Esophagus muscularis mucosa (tissue), 4 donors: ENCODE measurements at regions not wholly inside any gene's neighbourhood (a gene's known extent, or its start where the extent isn't known, plus 50 kb on each side); places are given as distances from the start of the nearest gene placed in this dataset.

Experiments
- CTCF ChIP-seq, 3 experiments: fragments of 200-600 bp in 2 of 3; fragments of 450-650 bp in 1 of 3; sonication (generic) in 2 of 3; IDR thresholded peaks; one replicate each; pipeline ENCODE4 v1.5.1; 2017 to 2019; ENCODE audit warnings: antibody characterized with exemption in 3 of 3, mild to moderate bottlenecking in 2 of 3, moderate library complexity in 1 of 3
- EP300 ChIP-seq: sonication (generic); formaldehyde crosslinking; IDR thresholded peaks from one replicate; pipeline ENCODE4 v1.6.1; 2017; ENCODE audit warnings: antibody characterized with exemption
- POLR2A ChIP-seq: fragments of 450-650 bp; IDR thresholded peaks from one replicate; pipeline ENCODE4 v1.6.1; 2017; ENCODE audit warnings: antibody characterized with exemption, moderate library complexity, mild to moderate bottlenecking, low read depth
- POLR2AphosphoS5 ChIP-seq, 2 donors: sonication (generic); formaldehyde crosslinking; IDR thresholded peaks; one replicate each; pipeline ENCODE4 v1.6.1; 2017; ENCODE audit warnings: antibody characterized with exemption in 2 of 2

DNA sequence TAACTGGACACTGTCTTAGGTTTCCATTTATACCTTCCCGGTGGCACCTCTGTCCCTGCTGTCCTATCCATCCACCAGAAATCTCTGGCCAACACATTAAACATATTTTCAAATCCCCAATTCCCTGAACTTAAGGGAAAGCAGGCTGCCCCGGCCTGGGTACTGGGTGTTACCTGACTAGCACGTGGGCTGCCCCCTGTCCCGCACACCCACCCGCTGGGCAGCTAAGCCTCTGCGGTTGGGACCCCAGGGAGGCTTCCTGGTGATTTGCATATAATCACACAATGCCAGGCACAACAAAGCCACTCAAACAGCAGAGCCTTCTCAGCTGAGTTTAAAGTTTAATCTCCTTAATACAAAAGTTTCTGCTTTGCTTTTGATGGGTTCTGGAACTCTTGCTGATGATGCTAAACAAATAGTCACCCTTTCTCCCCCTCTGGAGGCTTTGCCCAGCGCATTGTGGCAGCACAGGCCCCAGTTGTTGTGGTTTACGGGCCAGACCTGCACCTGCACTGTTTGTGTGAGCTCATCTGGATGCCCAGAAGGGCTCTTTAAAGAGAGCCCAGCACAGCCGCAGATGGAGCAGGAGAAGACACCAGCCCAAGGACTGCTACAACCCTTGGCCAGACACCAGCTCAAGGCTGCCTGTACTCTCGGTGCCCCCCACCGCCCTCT is 59.9 kb upstream of the POU2AF1 start:
- TF ChIP-seq EP300 (no peak), CTCF (IDR thresholded peaks at IDR 0.05) (no peak), POLR2A (no peak), POLR2AphosphoS5 (IDR thresholded peaks at IDR 0.05) (no peak)
